K562 (cell line): ENCODE measurements at regions not wholly inside any gene's neighbourhood (a gene's known extent, or its start where the extent isn't known, plus 50 kb on each side); places are given as distances from the start of the nearest gene placed in this dataset.

Experiments
- ATAC-seq: fragments of 200-7000 bp; cut with Tn5 transposase; 3 replicates; pipeline ENCODE4 v1.9.1; 2020; ENCODE audit warnings: moderate library complexity
- BruUV-seq: library from RNA; stranded (reverse); fragments of 400-500 nt; replicated peaks from 2 replicates; lab custom pipeline; 2021; lab: Mats Ljungman, UMichigan
- CTCF ChIA-PET: fragments of 300-600 bp; formaldehyde crosslinking; extraction: SDS; loops from one replicate; lab custom pipeline; 2021; ENCODE audit warnings: low intra/inter-chr PET ratio; lab: Yijun Ruan, JAX
- POLR2A ChIA-PET: fragments of 300-600, 350-650 bp; sonication (Branson Sonifier 250); formaldehyde crosslinking; extraction: SDS; loops from one replicate; lab custom pipeline; 2021; ENCODE audit warnings: antibody characterized with exemption, inconsistent platforms; lab: Yijun Ruan, JAX
- DNase-seq, 4 experiments: peaks; one replicate each; pipeline versions ENCODE4 v3.0.0 to v3.0.0-alpha.2; 2011 to 2018; ENCODE audit warnings: low spot score in 3 of 4, mixed read lengths in 3 of 4; ENCODE audit errors: extremely low read depth in 1 of 4
- FAIRE-seq: peaks from 2 replicates; lab custom pipeline; 2011; peaks lifted over from hg19 to GRCh38; lab: Jason Lieb, UNC
- H2AFZ ChIP-seq: 2 replicates; pipeline ENCODE4 v1.6.0; 2011; ENCODE audit warnings: low read depth, low read length, control low read depth, inconsistent platforms
- H3K27ac ChIP-seq: fragments of 200-600 bp; 3 replicates; pipeline ENCODE4 v1.8.0; 2011; ENCODE audit warnings: low read depth, mild to moderate bottlenecking, control low read depth, inconsistent platforms, low read length, moderate library complexity, mixed read lengths; ENCODE audit errors: extremely low read depth
- H3K27me3 ChIP-seq, 2 experiments: fragments of 300-600 bp in 1 of 2; 2 replicates in 1 of 2; 3 replicates in 1 of 2; pipeline versions ENCODE4 v1.6.0 to v1.8.0; 2011; ENCODE audit warnings: inconsistent platforms in 2 of 2, low read length in 2 of 2, mild to moderate bottlenecking in 1 of 2, mixed read lengths in 1 of 2, moderate library complexity in 1 of 2; ENCODE audit not compliant: control insufficient read depth in 2 of 2, insufficient read depth in 2 of 2
- H3K36me3 ChIP-seq: fragments of 300-600 bp; 3 replicates; pipeline ENCODE4 v1.8.0; 2011; ENCODE audit warnings: mild to moderate bottlenecking, low read length, inconsistent platforms; ENCODE audit not compliant: control insufficient read depth, insufficient read depth
- H3K4me1 ChIP-seq, 2 experiments: fragments of 200-600 bp in 1 of 2; replicated peaks in 1 of 2; 2 replicates in 1 of 2; 3 replicates in 1 of 2; pipeline versions ENCODE4 v1.5.1 to v1.8.0; 2011; ENCODE audit warnings: inconsistent platforms in 2 of 2, low read length in 2 of 2, mild to moderate bottlenecking in 1 of 2, mixed read lengths in 1 of 2, moderate library complexity in 1 of 2; ENCODE audit not compliant: control insufficient read depth in 2 of 2, insufficient read depth in 2 of 2
- H3K4me2 ChIP-seq: 2 replicates; pipeline ENCODE4 v1.6.1; 2011; ENCODE audit warnings: low read length, control low read depth, inconsistent platforms, mixed read lengths; ENCODE audit not compliant: insufficient read depth
- H3K4me3 ChIP-seq: fragments of 200-600 bp; sonication (generic), shearing (Covaris generic); 2 replicates; pipeline ENCODE4 v1.5.1; 2016; ENCODE audit warnings: control low read depth, inconsistent platforms
- H3K79me2 ChIP-seq: fragments of 200-600 bp; 3 replicates; pipeline ENCODE4 v1.8.0; 2011; ENCODE audit warnings: low read length, inconsistent platforms; ENCODE audit not compliant: control insufficient read depth, insufficient read depth
- H3K9ac ChIP-seq, 2 experiments: 2 replicates each; pipeline versions ENCODE4 v1.6.0 to v1.6.1; 2011; ENCODE audit warnings: low read depth in 2 of 2, low read length in 2 of 2, control low read depth in 1 of 2, inconsistent platforms in 1 of 2, mild to moderate bottlenecking in 1 of 2, mixed read lengths in 1 of 2; ENCODE audit not compliant: insufficient read depth in 1 of 2
- H3K9me1 ChIP-seq: one replicate; pipeline ENCODE4 v1.6.0; 2011; ENCODE audit warnings: inconsistent platforms, mild to moderate bottlenecking, low read length, moderate library complexity; ENCODE audit not compliant: control insufficient read depth, insufficient read depth
- H3K9me3 ChIP-seq: replicated peaks from 2 replicates; pipeline ENCODE4 v1.5.1; 2011; ENCODE audit warnings: low read depth, low read length, inconsistent platforms; ENCODE audit not compliant: control insufficient read depth, insufficient read depth
- H4K20me1 ChIP-seq: replicated peaks from 2 replicates; pipeline ENCODE4 v1.6.1; 2011; ENCODE audit warnings: low read length, inconsistent platforms, mixed read lengths; ENCODE audit not compliant: control insufficient read depth, insufficient read depth
- BRF1 ChIP-seq: IDR thresholded peaks from 3 replicates; pipeline ENCODE4 v1.6.1; 2011; ENCODE audit warnings: borderline replicate concordance, mild to moderate bottlenecking; ENCODE audit not compliant: insufficient read length; ENCODE audit errors: extremely low read depth
- CBX5 ChIP-seq: IDR thresholded peaks from 2 replicates; pipeline ENCODE4 v1.6.1; 2014; ENCODE audit warnings: low read depth, borderline replicate concordance
- FOSL1 ChIP-seq: fragments of 200-800 bp; sonication (Bioruptor generic); conservative IDR thresholded peaks from 2 replicates; pipeline ENCODE4 v1.6.1; 2016; ENCODE audit warnings: missing genetic modification characterization, missing compliant biosample characterization
- HMG20B ChIP-seq: fragments of 250-450 bp; sonication (Bioruptor Pico); IDR thresholded peaks from 2 replicates; pipeline ENCODE4 v1.5.0; 2021; ENCODE audit warnings: mild to moderate bottlenecking
- KLF13 ChIP-seq: fragments of 450-650 bp; IDR thresholded peaks from 2 replicates; pipeline ENCODE4 v1.6.1; 2016; ENCODE audit warnings: missing genetic modification characterization, low read depth, mild to moderate bottlenecking, missing compliant biosample characterization, moderate library complexity, borderline replicate concordance
- MED1 ChIP-seq: sonication (generic); formaldehyde crosslinking; IDR thresholded peaks from 2 replicates; pipeline ENCODE4 v1.8.1; 2023; ENCODE audit warnings: missing genetic modification reagents, borderline replicate concordance
- POLR2H ChIP-seq: IDR thresholded peaks from 2 replicates; pipeline ENCODE4 v1.6.1; 2016; ENCODE audit warnings: missing genetic modification characterization, low read depth, mild to moderate bottlenecking, control low read depth, missing compliant biosample characterization, moderate library complexity
- PTTG1 ChIP-seq: fragments of 450-650 bp; IDR thresholded peaks from 2 replicates; pipeline ENCODE4 v1.6.1; 2016; ENCODE audit warnings: low read depth, mild to moderate bottlenecking, missing genetic modification characterization, missing compliant biosample characterization
- SMARCB1 ChIP-seq: IDR thresholded peaks from 2 replicates; pipeline ENCODE4 v1.6.1; 2011; ENCODE audit warnings: improper control_type of control experiment, low read depth; ENCODE audit not compliant: insufficient read length
- ZFX ChIP-seq: sonication (generic); formaldehyde crosslinking; IDR thresholded peaks from 2 replicates; pipeline ENCODE4 v1.8.0; 2022; ENCODE audit warnings: mild to moderate bottlenecking, missing genetic modification reagents, moderate library complexity
- ZNF764 ChIP-seq: fragments of 250-450 bp; sonication (Bioruptor Pico); IDR thresholded peaks from 2 replicates; pipeline ENCODE4 v1.4.0; 2020; ENCODE audit warnings: low read depth, mild to moderate bottlenecking, moderate library complexity
- WGBS: fragments of 100-300 bp; shearing (Covaris generic); methylation state at CpG from one replicate; pipeline ENCODE4 v1.1.6; 2016; ENCODE audit warnings: low coverage, mixed read lengths; ENCODE audit not compliant: insufficient coverage; ENCODE audit errors: missing lambda C conversion rate; 5-methylcytosine and 5-hydroxymethylcytosine counted together
- in situ Hi-C: fragments of 300-500 bp; cut with MboI; formaldehyde crosslinking; loops from 4 replicates; pipeline ENCODE4 v1.15.0; 2018; ENCODE audit warnings: inconsistent platforms, mixed read lengths
- intact Hi-C: fragments of 100-400 bp; cut with micrococcal nuclease; formaldehyde crosslinking; loops from 2 replicates; pipeline ENCODE4 v1.14.2; 2022
- TF ChIP-seq, protein P1 (sequence below): fragments of 250-450 bp; sonication (Bioruptor Pico); IDR thresholded peaks from 2 replicates; pipeline ENCODE4 v1.8.0; 2022; ENCODE audit warnings: moderate library complexity, mild to moderate bottlenecking, inconsistent platforms
- TF ChIP-seq, protein P2 (sequence below), 2 experiments: fragments of 450-650 bp in 1 of 2; IDR thresholded peaks; 2 replicates each; pipeline ENCODE4 v1.6.1; 2011 to 2017; ENCODE audit warnings: low read depth in 2 of 2, antibody characterized with exemption in 1 of 2, borderline replicate concordance in 1 of 2, low read length in 1 of 2, mild to moderate bottlenecking in 1 of 2, mixed read lengths in 1 of 2; ENCODE audit not compliant: control insufficient read depth in 1 of 2
- TF ChIP-seq, protein P3 (sequence below): sonication (generic); formaldehyde crosslinking; IDR thresholded peaks from 2 replicates; pipeline ENCODE4 v1.8.1; 2023; ENCODE audit warnings: mild to moderate bottlenecking, missing genetic modification reagents

DNA sequence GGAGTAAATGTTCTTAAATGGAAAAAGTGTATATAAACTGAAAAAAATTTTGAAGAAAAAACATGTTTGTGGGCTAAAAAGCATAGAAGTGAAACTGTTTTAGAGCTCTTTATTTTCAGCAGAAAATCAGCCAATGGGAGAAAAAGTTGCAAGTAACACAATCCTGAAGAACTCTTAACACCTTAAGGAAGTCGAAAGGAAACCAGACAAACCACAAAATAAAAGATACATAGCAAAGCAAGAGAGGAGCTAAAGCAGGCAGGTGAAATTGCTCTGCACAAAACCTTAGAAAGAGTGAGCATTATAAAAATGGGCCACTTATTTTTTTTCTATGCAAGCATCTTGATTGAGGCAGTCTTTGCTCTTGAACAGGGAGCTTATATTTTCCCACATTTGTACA is 300.5 kb downstream of the RAP2B start:
- H2AFZ ChIP-seq = no peak overlapping the region
- FAIRE-seq (no peak), DNase-seq (no peak), ATAC-seq (no peak)
- H3K36me3 ChIP-seq = no peaks in the 10 kb centered on the region
- CTCF ChIA-PET = no interaction called here
- no peaks in the 10 kb centered on the region for H3K9me1 ChIP-seq
- BruUV-seq = no TSS peak
- H3K9me3 ChIP-seq = no peaks in the 10 kb centered on the region
- no peak overlapping the region for H3K9ac ChIP-seq
- H3K4me3 ChIP-seq = no peak overlapping the region
- TF ChIP-seq ZFX = no peak
- TF ChIP-seq ZNF764 (CRISPR knock-in tag) = no peak
- TF ChIP-seq SMARCB1 = no peak
- TF ChIP-seq MED1 (CRISPR knock-in tag) = no peak
- TF ChIP-seq, protein P1, sequence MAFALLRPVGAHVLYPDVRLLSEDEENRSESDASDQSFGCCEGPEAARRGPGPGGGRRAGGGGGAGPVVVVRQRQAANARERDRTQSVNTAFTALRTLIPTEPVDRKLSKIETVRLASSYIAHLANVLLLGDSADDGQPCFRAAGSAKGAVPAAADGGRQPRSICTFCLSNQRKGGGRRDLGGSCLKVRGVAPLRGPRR = no peak
- no peak for TF ChIP-seq BRF1
- TF ChIP-seq, protein P2, sequence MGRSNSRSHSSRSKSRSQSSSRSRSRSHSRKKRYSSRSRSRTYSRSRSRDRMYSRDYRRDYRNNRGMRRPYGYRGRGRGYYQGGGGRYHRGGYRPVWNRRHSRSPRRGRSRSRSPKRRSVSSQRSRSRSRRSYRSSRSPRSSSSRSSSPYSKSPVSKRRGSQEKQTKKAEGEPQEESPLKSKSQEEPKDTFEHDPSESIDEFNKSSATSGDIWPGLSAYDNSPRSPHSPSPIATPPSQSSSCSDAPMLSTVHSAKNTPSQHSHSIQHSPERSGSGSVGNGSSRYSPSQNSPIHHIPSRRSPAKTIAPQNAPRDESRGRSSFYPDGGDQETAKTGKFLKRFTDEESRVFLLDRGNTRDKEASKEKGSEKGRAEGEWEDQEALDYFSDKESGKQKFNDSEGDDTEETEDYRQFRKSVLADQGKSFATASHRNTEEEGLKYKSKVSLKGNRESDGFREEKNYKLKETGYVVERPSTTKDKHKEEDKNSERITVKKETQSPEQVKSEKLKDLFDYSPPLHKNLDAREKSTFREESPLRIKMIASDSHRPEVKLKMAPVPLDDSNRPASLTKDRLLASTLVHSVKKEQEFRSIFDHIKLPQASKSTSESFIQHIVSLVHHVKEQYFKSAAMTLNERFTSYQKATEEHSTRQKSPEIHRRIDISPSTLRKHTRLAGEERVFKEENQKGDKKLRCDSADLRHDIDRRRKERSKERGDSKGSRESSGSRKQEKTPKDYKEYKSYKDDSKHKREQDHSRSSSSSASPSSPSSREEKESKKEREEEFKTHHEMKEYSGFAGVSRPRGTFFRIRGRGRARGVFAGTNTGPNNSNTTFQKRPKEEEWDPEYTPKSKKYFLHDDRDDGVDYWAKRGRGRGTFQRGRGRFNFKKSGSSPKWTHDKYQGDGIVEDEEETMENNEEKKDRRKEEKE (IDR thresholded peaks at IDR 0.05; ENCODE audit: borderline replicate concordance in 1 of 2, control insufficient read depth in 1 of 2, low read depth in 2 of 2, low read length in 1 of 2) = no peak
- no peak for TF ChIP-seq HMG20B
- no peak for TF ChIP-seq FOSL1 (tag)
- TF ChIP-seq, protein P3, sequence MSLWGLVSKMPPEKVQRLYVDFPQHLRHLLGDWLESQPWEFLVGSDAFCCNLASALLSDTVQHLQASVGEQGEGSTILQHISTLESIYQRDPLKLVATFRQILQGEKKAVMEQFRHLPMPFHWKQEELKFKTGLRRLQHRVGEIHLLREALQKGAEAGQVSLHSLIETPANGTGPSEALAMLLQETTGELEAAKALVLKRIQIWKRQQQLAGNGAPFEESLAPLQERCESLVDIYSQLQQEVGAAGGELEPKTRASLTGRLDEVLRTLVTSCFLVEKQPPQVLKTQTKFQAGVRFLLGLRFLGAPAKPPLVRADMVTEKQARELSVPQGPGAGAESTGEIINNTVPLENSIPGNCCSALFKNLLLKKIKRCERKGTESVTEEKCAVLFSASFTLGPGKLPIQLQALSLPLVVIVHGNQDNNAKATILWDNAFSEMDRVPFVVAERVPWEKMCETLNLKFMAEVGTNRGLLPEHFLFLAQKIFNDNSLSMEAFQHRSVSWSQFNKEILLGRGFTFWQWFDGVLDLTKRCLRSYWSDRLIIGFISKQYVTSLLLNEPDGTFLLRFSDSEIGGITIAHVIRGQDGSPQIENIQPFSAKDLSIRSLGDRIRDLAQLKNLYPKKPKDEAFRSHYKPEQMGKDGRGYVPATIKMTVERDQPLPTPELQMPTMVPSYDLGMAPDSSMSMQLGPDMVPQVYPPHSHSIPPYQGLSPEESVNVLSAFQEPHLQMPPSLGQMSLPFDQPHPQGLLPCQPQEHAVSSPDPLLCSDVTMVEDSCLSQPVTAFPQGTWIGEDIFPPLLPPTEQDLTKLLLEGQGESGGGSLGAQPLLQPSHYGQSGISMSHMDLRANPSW (CRISPR knock-in tag) = no peak
- no peak for TF ChIP-seq CBX5
- TF ChIP-seq POLR2H (tag) = no peak
- TF ChIP-seq KLF13 (tag) = no peak
- TF ChIP-seq PTTG1 (tag) = no peak
- H3K4me2 ChIP-seq = no peak overlapping the region
- no peak overlapping the region for H3K27ac ChIP-seq
- WGBS = 0% methylated on average over 1 of the region's 1 CpG
- H3K4me1 ChIP-seq = no peaks in the 10 kb centered on the region
- POLR2A ChIA-PET = no interaction called here
- H3K79me2 ChIP-seq = no peaks in the 10 kb centered on the region
- in situ Hi-C loops (no loop called here), intact Hi-C loops (no loop called here)
- no peaks in the 10 kb centered on the region for H3K27me3 ChIP-seq
- H4K20me1 ChIP-seq = no peaks in the 10 kb centered on the region
